ENCODE measurements at regions not wholly inside any gene's neighbourhood (a gene's known extent, or its start where the extent isn't known, plus 50 kb on each side); places are given as distances from the start of the nearest gene placed in this dataset.
A peak's percentile ranks its signal among the peaks of the same experiment; 100 is the strongest.
"Not testable (repeated sequence)": the region's sequence is repeated elsewhere in the genome, so short reads cannot be mapped to it uniquely, and the experiment has no call there.

DNA sequence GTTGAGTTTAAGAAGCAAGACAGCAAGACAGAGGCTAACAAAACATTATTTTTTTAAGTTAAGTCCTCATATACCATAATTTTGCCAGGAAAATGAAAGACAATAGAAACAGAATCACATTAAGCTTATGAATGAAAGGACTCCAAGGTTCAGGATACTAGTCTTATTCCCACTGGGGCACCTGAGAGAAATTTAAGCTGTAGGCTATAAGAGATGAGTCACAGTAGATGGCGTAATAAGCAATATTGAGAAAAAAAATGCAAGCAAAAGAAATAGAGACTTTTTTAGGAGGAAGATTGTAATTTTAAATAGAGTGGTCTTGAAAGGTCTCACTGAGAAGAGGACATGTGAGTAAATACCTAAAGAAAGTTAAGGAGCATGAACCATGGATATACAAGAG, 57.1 kb upstream of the KIF2B start:
- no peak for DNase-seq (ENCODE audit: low read depth)

DNA sequence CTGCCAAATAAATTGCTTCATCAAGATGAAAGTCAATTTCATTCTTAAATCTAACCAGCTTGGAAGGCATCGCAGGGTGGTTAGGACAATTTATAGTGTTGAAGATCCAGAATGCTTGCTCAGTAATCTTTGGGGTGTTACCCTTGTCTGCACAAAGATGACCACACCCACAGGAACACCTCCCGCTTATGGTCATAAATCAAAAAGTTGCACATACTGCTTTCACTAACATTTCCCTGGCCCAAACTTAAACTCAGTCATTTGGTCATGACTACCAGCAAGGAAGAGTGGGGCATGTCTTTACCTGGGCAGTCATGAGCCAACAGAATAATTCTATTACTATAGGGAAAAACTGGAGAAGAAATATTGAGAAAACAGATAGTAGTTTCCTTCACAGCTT, 57.6 kb upstream of the KIF2B start:
- no peak for DNase-seq (ENCODE audit: low read depth)

DNA sequence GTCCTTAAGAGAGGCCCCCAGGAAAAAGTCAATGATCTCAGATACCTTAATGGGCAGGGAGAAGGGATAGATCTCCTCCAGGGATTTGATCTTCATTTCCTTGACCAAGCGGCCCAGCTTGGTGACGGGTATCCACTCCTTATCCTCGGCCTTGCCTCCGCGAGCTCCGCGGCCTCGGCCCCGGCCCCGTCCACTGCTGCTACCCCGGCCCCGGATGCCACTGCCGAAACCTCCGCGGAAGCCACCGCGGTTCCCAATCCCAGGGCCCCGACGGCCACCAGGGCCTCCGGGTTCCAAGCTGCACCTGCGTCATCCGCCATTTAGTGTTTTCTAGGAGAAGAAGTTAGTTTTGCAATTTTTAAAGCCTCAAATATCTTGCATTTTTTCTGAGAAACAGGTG, 65.2 kb upstream of the KIF2B start:
- no peak for DNase-seq (ENCODE audit: low read depth)

DNA sequence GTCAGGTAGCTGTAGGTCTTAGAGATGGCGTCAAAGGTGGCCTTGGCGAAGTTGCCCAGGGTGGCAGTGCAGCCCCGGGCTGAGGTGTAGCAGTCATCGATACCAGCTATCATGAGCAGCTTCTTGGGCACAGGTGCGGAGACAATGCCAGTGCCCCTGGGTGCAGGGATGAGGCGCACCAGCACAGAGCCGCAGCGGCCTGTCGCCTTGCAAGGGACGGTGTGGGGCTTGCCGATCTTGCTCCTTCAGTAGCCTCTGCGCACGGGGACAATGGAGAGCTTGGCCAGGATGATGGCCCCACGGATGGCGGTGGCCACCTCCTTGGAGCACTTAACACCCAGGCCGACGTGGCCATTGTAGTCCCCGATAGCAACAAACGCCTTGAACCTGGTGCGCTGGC, 65.6 kb upstream of the KIF2B start:
- DNase-seq (ENCODE audit: low read depth): not testable (repeated sequence)

DNA sequence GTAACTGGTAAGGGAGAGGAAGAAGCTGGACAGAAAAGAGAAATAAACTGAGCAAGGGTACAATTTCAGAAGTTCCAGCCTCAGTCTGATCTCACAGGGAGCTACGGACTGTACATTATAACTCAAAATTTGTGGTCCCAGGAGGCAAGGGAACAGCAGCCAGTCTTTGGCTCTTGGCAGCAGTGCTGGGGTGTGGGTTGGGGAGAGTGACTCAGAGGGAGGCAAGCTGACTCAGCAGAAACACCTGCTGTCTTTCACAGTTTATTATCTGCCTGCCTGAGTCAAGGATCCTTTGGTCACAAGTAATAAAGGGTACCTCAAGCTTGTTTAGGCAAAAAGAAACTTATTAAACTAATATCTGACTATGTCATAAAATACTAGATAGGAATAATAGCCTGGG, 73.5 kb upstream of the KIF2B start:
- peak; percentile 46 for DNase-seq (ENCODE audit: low read depth)

DNA sequence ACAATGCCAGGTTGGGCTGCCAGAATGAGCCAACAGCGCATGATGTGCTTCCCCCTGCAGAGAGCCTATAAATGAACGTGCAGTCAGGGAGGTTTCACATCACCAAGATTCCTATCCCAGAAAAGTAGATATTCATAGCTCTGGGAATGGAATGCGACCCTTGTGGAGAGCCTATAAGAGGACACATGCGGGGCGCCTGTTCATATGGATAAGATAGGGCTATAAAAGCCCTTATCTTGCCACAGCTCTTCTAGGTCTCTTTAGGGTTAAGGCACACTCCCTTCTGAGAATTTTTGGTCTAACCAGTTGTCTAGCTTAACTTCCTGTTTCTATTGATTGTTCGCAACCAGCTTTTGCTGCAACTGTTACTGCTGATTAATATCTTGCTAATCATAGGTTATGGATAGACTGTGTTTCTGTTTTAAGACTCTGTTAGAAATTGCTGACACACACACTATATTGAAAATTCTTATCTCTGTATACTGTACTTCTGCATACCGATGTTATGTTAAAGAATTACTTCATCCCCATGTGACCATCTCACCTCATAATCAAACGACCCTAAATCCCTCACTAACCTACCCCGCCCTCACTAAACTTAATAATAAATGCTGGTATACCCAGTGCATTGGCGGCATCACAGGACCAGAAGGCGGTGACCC, 74.4 kb upstream of the KIF2B start:
- not testable (repeated sequence) for DNase-seq (ENCODE audit: low read depth)

DNA sequence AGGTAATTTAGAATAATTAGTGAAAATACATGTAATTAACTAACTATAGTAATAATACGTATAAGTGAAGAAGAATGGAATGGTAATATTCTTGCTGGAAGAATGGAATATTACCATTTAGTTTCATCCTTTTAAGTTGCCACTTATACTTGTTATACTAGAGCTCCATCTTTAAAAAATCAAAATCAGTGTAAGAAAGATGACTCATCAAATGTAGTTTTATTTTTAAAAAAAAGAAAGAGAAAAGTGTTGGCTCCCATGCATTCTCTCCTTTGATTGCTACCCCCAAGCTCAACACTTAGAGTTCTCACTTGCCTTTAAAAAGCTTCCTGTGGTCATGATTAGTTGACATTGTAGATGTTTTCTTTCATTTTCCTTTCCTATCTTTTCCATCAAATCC, 82.4 kb upstream of the KIF2B start:
- DNase-seq (ENCODE audit: low read depth): no peak

DNA sequence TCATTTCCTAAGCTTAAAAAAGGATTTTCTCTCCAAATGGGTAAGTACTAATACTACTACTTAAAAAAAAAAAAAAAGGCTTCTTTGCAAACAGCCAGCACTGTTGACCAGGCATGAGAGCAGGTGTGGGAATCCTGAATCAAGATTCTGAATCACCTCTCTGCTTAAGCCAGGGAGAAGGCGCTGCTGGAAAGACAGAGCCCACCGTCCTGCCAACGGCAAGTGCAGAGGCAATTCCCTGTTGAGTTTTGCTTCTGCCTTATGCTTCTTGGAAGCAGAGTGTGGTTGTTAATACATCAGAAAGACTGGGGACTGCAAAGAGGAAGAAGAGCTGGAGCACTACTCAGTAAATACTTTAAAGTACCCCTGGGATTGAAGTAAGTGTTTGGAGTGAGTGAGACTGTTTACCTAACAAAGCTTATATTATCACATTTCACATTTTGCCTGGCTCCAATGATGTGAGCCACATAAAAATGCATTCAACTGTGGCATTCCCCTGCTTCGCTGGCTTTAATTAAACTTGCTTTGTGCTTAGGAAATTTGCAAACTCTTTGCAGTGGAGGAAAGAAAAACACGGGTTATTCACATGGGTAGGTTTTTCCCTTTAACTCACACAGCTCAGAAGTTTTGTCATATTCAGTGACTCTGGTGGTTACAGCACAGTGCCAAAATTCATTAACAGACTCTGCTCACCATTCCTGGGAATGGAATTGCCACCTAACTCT, 86.0 kb upstream of the KIF2B start:
- DNase-seq (ENCODE audit: low read depth): no peak

DNA sequence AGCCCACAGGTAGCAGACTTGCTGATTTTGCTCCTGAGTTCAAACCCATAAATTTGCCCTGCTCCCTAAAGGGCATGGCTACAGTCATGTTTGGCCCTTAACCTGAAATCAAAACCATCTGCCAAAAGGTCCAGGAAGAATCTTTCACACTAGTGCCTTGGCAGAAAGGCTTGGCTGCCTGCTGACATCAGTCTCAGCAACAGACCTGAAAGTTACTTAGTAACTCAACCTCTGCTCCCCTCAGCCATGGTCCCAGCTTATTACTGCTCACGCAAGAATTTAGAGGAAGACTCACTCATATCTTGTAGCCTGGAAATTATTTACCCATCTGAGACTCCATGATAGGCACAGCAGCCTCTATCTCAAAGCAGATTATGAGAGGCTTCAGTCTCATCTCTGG, 98.0 kb upstream of the KIF2B start:
- DNase-seq (ENCODE audit: low read depth): no peak

DNA sequence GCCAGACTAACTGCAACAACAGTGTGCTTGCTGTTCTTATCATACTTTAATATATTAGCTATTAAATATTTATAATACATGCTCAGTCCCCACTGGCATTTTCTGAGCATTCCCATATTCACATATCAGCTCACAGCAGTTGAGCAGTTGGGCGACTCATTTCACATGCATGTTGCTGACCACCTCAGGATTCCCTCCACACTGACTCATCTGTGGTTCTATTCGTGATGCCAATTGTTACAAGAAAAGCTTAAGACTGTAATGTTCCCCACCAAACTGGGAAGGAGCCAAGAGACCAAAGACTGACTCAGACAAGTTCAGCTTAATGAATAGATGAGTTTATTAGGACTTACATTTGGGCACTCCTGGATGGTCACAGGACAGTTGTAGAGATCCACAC, 100.3 kb upstream of the KIF2B start:
- peak; percentile 99 for DNase-seq (ENCODE audit: low read depth)

DNA sequence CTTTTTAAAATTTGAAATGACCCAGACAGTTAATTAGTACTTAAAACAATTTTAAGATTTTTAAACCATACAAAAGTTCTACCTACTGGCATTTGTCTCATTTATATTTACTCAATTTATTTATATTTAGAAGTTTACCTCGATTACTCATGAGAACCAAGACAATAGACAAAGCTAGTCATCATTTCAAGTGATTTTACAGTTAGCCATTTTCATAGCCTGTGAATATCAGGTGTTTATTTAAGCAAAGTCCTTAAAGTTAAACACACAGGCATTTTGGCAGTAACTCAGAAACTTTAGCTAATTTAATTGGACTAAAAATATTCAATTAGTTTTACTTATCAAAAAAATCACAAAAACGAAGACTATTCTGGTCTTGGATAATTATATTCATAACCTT, 101.6 kb upstream of the KIF2B start:
- peak; percentile 38 for DNase-seq (ENCODE audit: low read depth)

DNA sequence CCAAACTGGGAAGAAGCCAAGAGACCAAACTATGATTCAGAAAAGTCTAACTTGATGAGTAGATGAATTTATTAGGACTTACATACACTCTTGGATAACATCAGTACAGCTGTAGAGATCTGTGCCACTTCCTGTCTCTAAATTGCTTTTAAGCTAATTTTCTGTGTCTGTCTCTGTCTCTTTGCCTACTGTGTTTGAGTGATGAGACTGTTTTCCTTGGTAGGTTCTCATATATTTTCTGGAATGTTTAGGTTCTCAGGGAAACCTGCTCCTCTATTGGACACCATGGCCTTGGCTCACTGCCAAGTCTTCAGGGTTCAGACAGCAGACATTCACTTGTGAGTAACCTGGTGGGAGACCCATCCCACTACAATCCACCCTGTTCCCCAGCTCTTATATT, 103.5 kb upstream of the KIF2B start:
- peak; percentile 56 for DNase-seq (ENCODE audit: low read depth)

DNA sequence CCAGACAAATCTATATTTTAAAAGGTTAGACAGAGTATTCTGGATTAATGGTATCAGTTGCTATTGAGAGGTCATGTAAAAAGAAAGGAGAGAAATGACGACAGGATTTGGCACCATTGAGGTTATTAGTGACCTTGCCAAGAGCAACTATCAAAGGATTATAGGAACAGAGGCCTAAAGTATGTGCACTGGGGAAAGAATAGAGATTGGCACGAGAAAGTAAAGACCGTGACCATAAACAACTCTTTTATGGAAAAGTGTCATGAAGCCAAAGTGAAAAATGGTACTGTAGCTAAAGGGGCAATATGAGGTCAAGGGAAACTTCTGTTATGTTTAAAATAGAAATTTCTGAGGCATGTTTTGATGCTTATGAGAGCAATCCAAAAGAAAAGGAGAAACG, 115.2 kb upstream of the KIF2B start:
- peak; percentile 38 for DNase-seq (ENCODE audit: low read depth)

DNA sequence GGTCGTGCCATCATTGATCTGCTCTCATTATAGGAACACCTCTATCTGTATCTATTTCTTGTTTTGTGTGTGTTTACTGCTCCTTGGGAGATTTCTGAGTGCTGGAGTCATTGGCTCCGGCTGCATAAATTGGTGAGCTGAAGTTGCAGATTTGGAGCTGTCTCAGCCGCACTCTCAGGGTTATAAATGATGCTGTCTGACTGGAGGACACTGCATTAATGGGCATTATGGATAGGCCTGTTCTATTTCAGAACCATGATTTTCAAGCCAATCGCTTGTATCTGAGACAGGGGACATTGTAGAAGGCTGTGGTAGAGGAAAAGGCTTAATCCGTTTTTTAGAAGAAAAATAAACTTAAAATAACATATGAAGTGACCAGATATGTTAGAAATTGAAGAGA, 126.4 kb upstream of the KIF2B start:
- DNase-seq (ENCODE audit: low read depth): no peak

DNA sequence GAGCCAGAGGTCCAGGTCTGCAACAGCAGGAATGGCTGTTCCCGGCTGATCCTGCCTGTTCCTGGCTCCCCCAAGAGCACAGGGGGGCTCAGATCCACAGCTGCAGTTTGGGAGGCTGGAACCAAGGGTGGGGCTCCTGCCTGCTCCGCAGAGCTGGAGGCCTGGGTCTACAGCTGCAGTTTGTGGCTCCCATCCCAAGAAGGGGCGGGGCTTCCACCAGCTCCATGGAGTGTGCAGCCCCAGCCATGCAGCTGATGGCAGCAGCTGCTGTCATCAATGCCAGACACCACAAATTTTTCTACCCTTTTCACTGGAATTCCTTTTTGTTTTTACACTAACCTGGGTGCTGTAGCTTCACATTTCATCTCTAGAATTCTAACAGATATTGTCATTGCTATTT, 135.4 kb upstream of the KIF2B start:
- no peak for DNase-seq (ENCODE audit: low read depth)

DNA sequence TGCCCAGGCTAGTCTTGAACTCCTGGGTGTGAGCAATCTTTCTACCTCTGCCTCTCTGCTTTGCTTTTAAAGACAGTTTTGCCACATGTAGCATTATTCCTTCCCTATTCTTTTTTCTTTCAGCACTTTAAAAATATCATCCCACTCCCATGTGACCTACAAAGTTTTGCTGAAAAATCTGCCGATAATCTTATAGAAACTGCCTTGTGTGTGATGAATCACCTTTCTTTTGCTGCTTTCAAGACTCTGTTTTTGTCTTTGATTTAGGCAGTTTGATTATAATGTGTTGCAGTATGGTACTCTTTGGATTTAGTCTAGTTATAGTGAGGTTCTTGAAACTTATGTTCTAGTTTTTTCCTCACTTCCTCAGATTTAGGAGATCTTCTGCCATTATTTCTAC, 142.0 kb upstream of the KIF2B start:
- DNase-seq (ENCODE audit: low read depth): no peak

DNA sequence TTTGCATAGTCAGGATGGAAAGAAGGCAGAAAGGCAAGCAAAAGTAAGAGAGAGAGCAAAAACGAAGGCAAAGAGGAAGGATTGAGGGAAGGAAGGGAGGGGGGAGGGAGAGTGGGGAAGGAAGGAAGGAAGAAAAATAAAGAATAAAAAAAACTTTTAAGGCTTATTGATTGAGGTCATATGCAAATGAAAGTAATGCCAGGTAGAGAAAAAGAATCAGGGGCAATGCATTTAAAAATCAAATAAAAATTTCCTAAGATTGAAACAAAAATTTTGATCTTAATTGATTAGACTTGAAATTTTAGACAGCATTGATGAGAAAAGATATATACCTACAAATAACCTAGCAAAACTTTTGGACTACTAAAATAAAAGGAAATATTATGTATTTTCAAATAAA, 153.9 kb upstream of the KIF2B start:
- DNase-seq (ENCODE audit: low read depth): no peak

DNA sequence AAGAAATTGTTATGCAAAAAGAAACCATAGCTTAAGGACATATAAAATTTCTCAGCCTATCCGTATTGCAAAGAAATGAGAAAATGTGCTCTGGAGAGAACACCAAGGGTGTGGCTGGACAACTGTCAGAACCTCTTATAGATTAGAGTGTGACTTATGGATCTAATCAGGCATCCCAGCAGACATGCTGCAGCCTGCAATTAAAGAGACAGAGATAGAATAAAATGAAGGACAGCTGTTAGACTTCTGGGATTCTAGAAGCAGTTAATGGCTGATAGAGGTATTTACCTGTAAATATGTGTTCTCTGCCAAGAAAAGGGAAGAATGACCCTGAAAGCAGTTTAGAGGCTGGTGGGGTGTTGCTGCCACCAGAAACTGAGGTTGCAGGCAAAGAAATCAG, 160.1 kb upstream of the KIF2B start:
- DNase-seq (ENCODE audit: low read depth): no peak

DNA sequence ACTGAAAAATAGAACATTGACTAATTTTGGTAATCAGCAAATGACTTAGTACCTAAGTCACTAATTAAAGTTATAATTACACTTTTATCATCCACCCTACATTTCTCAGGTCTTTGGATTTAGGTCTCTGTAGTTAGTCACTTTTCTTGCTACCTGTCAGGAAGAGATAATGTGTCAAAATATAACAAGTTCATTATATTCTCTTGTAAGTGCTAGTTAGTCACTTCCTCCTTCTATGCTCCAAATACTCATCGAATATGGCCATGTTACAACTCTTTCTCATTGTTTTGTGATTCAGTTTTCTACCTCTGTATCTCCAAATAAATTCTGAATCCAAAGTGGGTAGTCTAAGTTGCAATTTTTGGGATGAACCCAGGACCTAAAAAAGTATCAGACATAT, 163.5 kb upstream of the KIF2B start:
- DNase-seq (ENCODE audit: low read depth): no peak

DNA sequence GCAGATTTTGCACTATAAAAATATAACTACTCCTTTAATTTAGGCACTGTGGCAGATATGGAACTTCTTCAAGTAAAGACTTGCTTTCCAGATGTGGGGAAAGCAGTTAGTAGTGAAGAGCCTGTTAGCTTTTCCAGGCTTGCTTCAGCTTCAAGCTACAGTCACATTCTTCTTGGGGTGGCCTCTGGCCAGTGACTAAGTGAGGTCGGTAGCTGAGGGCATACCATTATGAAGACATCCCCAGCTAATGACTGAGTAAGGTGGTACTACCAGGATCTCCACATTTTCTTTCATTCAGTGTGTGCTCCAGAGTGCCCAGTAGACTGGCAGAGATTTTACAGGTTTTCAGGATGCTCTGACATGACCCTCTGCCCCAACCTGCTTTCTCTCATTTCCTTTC, 167.1 kb upstream of the KIF2B start:
- DNase-seq (ENCODE audit: low read depth): peak; percentile 19

DNA sequence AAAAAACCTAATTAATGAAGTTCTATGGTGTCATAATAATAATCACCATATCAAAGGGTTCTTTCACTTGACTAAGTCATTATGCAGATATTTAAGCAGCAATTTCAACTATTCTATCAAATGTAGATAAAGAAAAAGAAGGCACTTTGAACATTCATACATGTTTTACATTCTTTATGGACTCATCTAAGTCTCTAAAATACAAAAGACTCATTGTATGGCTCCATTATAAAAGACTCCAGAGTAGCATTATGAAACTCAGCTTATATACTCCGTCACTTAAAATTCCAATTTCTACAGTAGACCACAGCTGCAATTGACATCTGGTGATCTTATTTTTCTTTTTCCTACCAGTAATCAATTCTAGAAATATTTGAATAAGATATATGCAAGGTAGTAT, 173.5 kb upstream of the KIF2B start:
- DNase-seq (ENCODE audit: low read depth): no peak

DNA sequence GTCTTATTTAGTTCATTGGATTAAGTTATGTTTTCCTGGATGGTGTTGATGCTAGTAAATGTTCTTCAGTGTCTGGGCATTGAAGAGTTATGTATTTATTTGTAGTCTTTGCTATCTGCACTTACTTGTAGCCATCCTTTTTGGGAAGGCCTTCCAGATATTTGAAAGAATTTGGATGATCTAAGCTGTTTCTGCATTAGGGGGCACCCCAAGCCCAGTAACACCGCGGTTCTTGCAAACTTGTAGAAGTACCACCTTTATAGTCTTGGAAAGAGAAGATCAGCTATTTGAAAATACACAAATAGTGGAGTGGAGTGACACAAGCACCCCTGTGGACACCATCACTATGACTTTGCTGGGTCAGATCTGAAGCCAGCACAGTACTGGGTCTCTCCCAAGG, 175.9 kb upstream of the KIF2B start:
- no peak for DNase-seq (ENCODE audit: low read depth)

DNA sequence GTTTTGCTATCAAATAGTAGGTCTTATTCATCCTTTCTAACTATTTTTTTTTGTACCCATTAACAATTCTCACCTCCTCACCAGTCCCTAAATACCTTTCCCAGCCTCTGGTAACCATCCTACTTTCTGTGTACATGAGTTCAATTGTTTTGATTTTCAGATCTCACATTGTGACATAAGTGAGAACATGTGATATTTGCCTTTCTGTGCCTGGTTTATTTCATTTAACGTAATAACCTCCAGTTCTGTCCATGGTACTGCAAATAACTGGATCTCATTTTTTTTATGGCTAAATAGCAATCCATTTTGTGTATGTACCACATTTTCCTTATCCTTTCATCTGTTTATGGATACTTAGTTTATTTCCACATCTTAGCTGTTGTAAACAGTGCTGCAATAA, 181.9 kb upstream of the KIF2B start:
- DNase-seq (ENCODE audit: low read depth): no peak

DNA sequence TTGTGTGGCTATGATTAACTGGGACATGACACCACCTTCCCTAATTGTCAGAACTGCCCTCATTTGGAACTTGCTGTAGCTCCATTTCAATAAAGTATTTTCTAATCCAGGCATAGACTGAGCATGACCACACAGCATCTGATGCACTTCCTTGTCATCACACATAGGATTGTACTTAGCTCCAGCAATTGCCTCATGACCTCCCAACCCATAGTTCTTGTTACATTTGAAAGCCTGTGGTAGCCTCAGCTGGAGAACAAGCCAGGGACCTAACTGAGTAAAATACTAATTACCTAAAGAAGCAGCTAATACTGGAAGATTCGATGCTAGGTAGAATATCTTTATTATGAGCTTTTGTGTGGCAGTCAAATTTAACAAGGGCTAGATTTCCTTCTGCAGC, 187.3 kb upstream of the KIF2B start:
- no peak for DNase-seq (ENCODE audit: low read depth)

Data from M059J (cell line).